ENCODE measurements at regions not wholly inside any gene's neighbourhood (a gene's known extent, or its start where the extent isn't known, plus 50 kb on each side); places are given as distances from the start of the nearest gene placed in this dataset.
"Not testable (repeated sequence)": the region's sequence is repeated elsewhere in the genome, so short reads cannot be mapped to it uniquely, and the experiment has no call there.

GRCh38 chr12:20109676-20110075 is 258.7 kb upstream of the PDE3A start:
- Histone ChIP-seq H3F3A (ENCODE audit: control insufficient read depth, insufficient read depth) (no peaks in the 10 kb centered on the region), H3K9me2 (replicated peaks; ENCODE audit: control insufficient read depth, low read length) (no peaks in the 10 kb centered on the region), H3K36me3 (ENCODE audit: control insufficient read depth, low read length) (no peaks in the 10 kb centered on the region), H4K20me1 (ENCODE audit: control insufficient read depth, insufficient read depth, low read depth, low read length) (no peaks in the 10 kb centered on the region), H3K27ac (ENCODE audit: low read depth, low read length) (no peak overlapping the region), H3K27me3 (ENCODE audit: control insufficient read depth, low read length) (no peaks in the 10 kb centered on the region), H3K4me2 (ENCODE audit: low read length) (no peak overlapping the region), H3K4me1 (ENCODE audit: control insufficient read depth, low read length) (no peaks in the 10 kb centered on the region), H3K4me3 (ENCODE audit: low read length) (no peak overlapping the region), H3K79me2 (ENCODE audit: control insufficient read depth, low read length) (no peaks in the 10 kb centered on the region), H3K9me3 (ENCODE audit: control insufficient read depth, insufficient read depth, low read length) (no peaks in the 10 kb centered on the region)
- TF ChIP-seq CTCF (IDR thresholded peaks at IDR 0.05; ENCODE audit: low read depth, low read length, poor library complexity, severe bottlenecking) (no peak), EZH2phosphoT487 (IDR thresholded peaks at IDR 0.05; ENCODE audit: borderline replicate concordance, low read length) (no peak)

GRCh38 chr12:20115371-20115770 is 253.0 kb upstream of the PDE3A start:
- not testable (repeated sequence) for H4K20me1 ChIP-seq (ENCODE audit: control insufficient read depth, insufficient read depth, low read depth, low read length); H3K79me2 ChIP-seq (ENCODE audit: control insufficient read depth, low read length); H3K27me3 ChIP-seq (ENCODE audit: control insufficient read depth, low read length); H3K9me2 ChIP-seq (replicated peaks; ENCODE audit: control insufficient read depth, low read length); H3K9me3 ChIP-seq (ENCODE audit: control insufficient read depth, insufficient read depth, low read length); H3K36me3 ChIP-seq (ENCODE audit: control insufficient read depth, low read length); H3K4me1 ChIP-seq (ENCODE audit: control insufficient read depth, low read length); H3K4me2 ChIP-seq (ENCODE audit: low read length); H3K4me3 ChIP-seq (ENCODE audit: low read length); H3F3A ChIP-seq (ENCODE audit: control insufficient read depth, insufficient read depth); H3K27ac ChIP-seq (ENCODE audit: low read depth, low read length)

GRCh38 chr12:20119596-20120402 is 248.5 kb upstream of the PDE3A start:
- Histone ChIP-seq H3K27ac (ENCODE audit: low read depth, low read length) (no peak overlapping the region), H3K27me3 (ENCODE audit: control insufficient read depth, low read length) (no peaks in the 10 kb centered on the region), H3K9me3 (ENCODE audit: control insufficient read depth, insufficient read depth, low read length) (no peaks in the 10 kb centered on the region), H4K20me1 (ENCODE audit: control insufficient read depth, insufficient read depth, low read depth, low read length) (no peaks in the 10 kb centered on the region), H3K4me2 (ENCODE audit: low read length) (no peak overlapping the region), H3F3A (ENCODE audit: control insufficient read depth, insufficient read depth) (no peaks in the 10 kb centered on the region), H3K9me2 (replicated peaks; ENCODE audit: control insufficient read depth, low read length) (no peaks in the 10 kb centered on the region), H3K4me1 (ENCODE audit: control insufficient read depth, low read length) (no peaks in the 10 kb centered on the region), H3K79me2 (ENCODE audit: control insufficient read depth, low read length) (no peaks in the 10 kb centered on the region), H3K4me3 (ENCODE audit: low read length) (no peak overlapping the region), H3K36me3 (ENCODE audit: control insufficient read depth, low read length) (no peaks in the 10 kb centered on the region)
- TF ChIP-seq CTCF (IDR thresholded peaks at IDR 0.05; ENCODE audit: low read depth, low read length, poor library complexity, severe bottlenecking), result no peak
- TF ChIP-seq EZH2phosphoT487 (IDR thresholded peaks at IDR 0.05; ENCODE audit: borderline replicate concordance, low read length), result no peak

- no peak overlapping the region for H3K4me3 ChIP-seq (ENCODE audit: low read length)
- no peaks in the 10 kb centered on the region for H3F3A ChIP-seq (ENCODE audit: control insufficient read depth, insufficient read depth)
- H3K4me1 ChIP-seq (ENCODE audit: control insufficient read depth, low read length), result no peaks in the 10 kb centered on the region
- no peaks in the 10 kb centered on the region for H3K9me3 ChIP-seq (ENCODE audit: control insufficient read depth, insufficient read depth, low read length)
- H4K20me1 ChIP-seq (ENCODE audit: control insufficient read depth, insufficient read depth, low read depth, low read length), result no peaks in the 10 kb centered on the region
- no peak overlapping the region for H3K4me2 ChIP-seq (ENCODE audit: low read length)
- TF ChIP-seq EZH2phosphoT487 (IDR thresholded peaks at IDR 0.05; ENCODE audit: borderline replicate concordance, low read length), result no peak
- TF ChIP-seq CTCF (IDR thresholded peaks at IDR 0.05; ENCODE audit: low read depth, low read length, poor library complexity, severe bottlenecking), result no peak
- H3K79me2 ChIP-seq (ENCODE audit: control insufficient read depth, low read length), result no peaks in the 10 kb centered on the region
- no peaks in the 10 kb centered on the region for H3K9me2 ChIP-seq (replicated peaks; ENCODE audit: control insufficient read depth, low read length)
- no peak overlapping the region for H3K27ac ChIP-seq (ENCODE audit: low read depth, low read length)
- H3K27me3 ChIP-seq (ENCODE audit: control insufficient read depth, low read length), result no peaks in the 10 kb centered on the region
- H3K36me3 ChIP-seq (ENCODE audit: control insufficient read depth, low read length), result no peaks in the 10 kb centered on the region
These were observed 248.0 kb upstream of the PDE3A start for GRCh38 chr12:20120403-20120725.
